BJ (cell line): ENCODE measurements at regions not wholly inside any gene's neighbourhood (a gene's known extent, or its start where the extent isn't known, plus 50 kb on each side); places are given as distances from the start of the nearest gene placed in this dataset.

Experiments
- CTCF ChIA-PET: fragments of 350-600 bp; formaldehyde crosslinking; extraction: SDS; loops from one replicate; lab custom pipeline; 2021; ENCODE audit warnings: antibody characterized with exemption, inconsistent platforms; lab: Yijun Ruan, JAX
- POLR2A ChIA-PET: fragments of 300-600 bp; sonication (Branson Sonifier 250); formaldehyde crosslinking; extraction: SDS; loops from one replicate; lab custom pipeline; 2021; ENCODE audit warnings: antibody characterized with exemption; lab: Charles Lee
- DNase-seq: peaks from one replicate; pipeline ENCODE4 v3.0.0-alpha.2; 2011; ENCODE audit warnings: low read depth
- H3K27me3 ChIP-seq: 2 replicates; pipeline ENCODE4 v1.6.0; 2011; ENCODE audit warnings: low read length; ENCODE audit not compliant: control insufficient read depth, insufficient read depth
- H3K36me3 ChIP-seq: 2 replicates; pipeline ENCODE4 v1.5.1; 2011; ENCODE audit warnings: low read length; ENCODE audit not compliant: control insufficient read depth, insufficient read depth
- H3K4me3 ChIP-seq: 2 replicates; pipeline ENCODE4 v1.5.1; 2011; ENCODE audit warnings: low read depth, mild to moderate bottlenecking, control low read depth, low read length
- CTCF ChIP-seq: IDR thresholded peaks from 2 replicates; pipeline ENCODE4 v1.5.1; 2011; ENCODE audit warnings: low read depth, mild to moderate bottlenecking, control low read depth, inconsistent platforms, low read length, moderate library complexity; ENCODE audit not compliant: insufficient read depth

- ChIA-PET CTCF (interaction anchor here (0.6 to 2.2 kb wide), 4 partner anchors 11 to 581 kb away, joined by 3 to 7 read pairs (median 6); no protein-coding TSS in a partner anchor), POLR2A (no interaction called here)
- TF ChIP-seq CTCF: peak; percentile 59
- no peak for DNase-seq
- H3K36me3 ChIP-seq: no peaks in the 10 kb centered on the region
- no peaks in the 10 kb centered on the region; the same call in 1 of the 2 replicates for H3K27me3 ChIP-seq
- H3K4me3 ChIP-seq: peak overlapping the region; percentile 20
These were observed 55.3 kb upstream of the LAPTM4A start for GRCh38 chr2:20106746-20107145.

- Histone ChIP-seq H3K36me3 (no peaks in the 10 kb centered on the region), H3K27me3 (no peaks in the 10 kb centered on the region; the same call in 1 of the 2 replicates), H3K4me3 (no peak overlapping the region)
- ChIA-PET CTCF (interaction anchor here (0.7 to 3.8 kb wide), 9 partner anchors 10 to 219 kb away, joined by 3 to 24 read pairs (median 6); partner anchors contain the start of gene SDC1), POLR2A (interaction anchor here (0.6 kb wide), 1 partner anchor 182 kb away, joined by 4 read pairs; no protein-coding TSS in a partner anchor)
- no peak for TF ChIP-seq CTCF
- no peak for DNase-seq
These were observed 53.6 kb upstream of the LAPTM4A start for GRCh38 chr2:20104900-20105545.

GRCh38 chr2:20103530-20103929 lies 52.1 kb upstream of the LAPTM4A start:
- Histone ChIP-seq H3K36me3 (no peaks in the 10 kb centered on the region), H3K4me3 (no peak overlapping the region), H3K27me3 (no peaks in the 10 kb centered on the region; the same call in 1 of the 2 replicates)
- ChIA-PET POLR2A (no interaction called here), CTCF (interaction anchor here (0.9 to 3.8 kb wide), 7 partner anchors 9 to 188 kb away, joined by 3 to 24 read pairs (median 5); partner anchors contain the start of gene SDC1)
- no peak for DNase-seq
- peak; percentile 35 for TF ChIP-seq CTCF
